ENCODE measurements at regions not wholly inside any gene's neighbourhood (a gene's known extent, or its start where the extent isn't known, plus 50 kb on each side); places are given as distances from the start of the nearest gene placed in this dataset.
"Not testable (repeated sequence)": the region's sequence is repeated elsewhere in the genome, so short reads cannot be mapped to it uniquely, and the experiment has no call there.

DNA sequence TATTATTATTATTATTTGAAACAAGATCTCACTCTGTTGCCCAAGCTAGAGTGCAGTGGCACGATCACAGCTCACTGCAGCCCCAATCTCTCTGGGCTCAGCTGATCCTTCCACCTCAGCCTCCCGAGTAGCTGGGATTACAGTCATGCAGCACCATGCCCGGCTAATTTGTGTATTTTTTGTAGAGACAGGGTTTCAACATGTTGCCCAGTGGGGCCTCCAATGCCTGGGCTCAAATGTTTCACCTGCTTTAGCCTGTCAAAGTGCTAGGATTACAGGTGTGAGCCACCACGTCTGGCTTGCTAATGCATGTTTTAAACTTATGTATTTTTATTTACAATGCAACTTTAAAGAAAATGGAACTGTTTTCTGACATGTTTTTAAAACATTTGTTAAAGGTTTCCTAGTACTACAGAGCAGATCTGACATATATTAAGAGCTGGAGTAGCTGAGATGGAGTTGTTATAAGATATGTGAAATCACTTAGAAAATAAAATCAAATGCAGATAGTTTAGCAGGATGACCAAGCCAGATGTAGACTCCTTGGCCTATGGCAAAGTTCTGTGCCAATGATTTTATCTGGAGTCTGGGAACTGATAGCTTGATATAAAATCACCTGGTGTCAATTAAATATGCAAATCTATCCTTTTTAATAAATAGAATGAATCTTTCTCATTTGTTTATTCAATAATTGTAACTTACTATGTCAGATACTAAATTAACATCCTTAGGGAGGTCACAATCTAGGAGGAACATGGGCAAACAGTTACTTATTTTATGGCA, 310.1 kb upstream of the NAALADL2 start:
- H3K27ac ChIP-seq (ENCODE audit: low read length): no peak overlapping the region
- no peak overlapping the region for H3K4me3 ChIP-seq (ENCODE audit: low read length)
- H3K27me3 ChIP-seq (ENCODE audit: control insufficient read depth, insufficient read depth, low read length): no peaks in the 10 kb centered on the region
- H3K9me3 ChIP-seq (ENCODE audit: control insufficient read depth, low read depth, low read length): no peaks in the 10 kb centered on the region
- H3K9ac ChIP-seq (ENCODE audit: low read length): no peak overlapping the region
- no peaks in the 10 kb centered on the region for H3K36me3 ChIP-seq (ENCODE audit: control insufficient read depth, low read depth, low read length)
- H3K4me1 ChIP-seq (ENCODE audit: control insufficient read depth, low read depth, low read length): no peaks in the 10 kb centered on the region

DNA sequence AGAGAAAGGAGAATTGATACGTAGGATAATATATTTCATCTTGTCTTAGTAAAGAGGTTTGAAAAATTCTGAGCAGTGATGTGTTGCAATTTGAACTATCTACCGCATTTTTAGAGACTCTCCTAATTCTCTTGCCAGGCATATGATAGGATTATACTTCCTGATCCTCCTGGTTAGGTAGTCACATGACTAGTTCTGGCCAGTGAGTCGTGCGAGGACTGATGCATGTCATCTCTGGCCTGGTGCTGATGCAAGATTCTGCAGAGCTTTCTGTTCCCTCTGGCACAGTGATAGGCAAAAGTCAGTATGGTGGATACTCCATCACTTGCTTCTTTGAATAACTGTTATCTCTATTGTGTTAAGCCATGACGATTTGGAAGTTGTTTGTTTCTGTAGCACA, 277.6 kb upstream of the NAALADL2 start:
- Histone ChIP-seq H3K4me1 (ENCODE audit: control insufficient read depth, low read depth, low read length) (no peaks in the 10 kb centered on the region), H3K27ac (ENCODE audit: low read length) (no peak overlapping the region), H3K4me3 (ENCODE audit: low read length) (no peak overlapping the region), H3K9ac (ENCODE audit: low read length) (no peak overlapping the region), H3K27me3 (ENCODE audit: control insufficient read depth, insufficient read depth, low read length) (no peaks in the 10 kb centered on the region), H3K36me3 (ENCODE audit: control insufficient read depth, low read depth, low read length) (no peaks in the 10 kb centered on the region), H3K9me3 (ENCODE audit: control insufficient read depth, low read depth, low read length) (no peaks in the 10 kb centered on the region)

DNA sequence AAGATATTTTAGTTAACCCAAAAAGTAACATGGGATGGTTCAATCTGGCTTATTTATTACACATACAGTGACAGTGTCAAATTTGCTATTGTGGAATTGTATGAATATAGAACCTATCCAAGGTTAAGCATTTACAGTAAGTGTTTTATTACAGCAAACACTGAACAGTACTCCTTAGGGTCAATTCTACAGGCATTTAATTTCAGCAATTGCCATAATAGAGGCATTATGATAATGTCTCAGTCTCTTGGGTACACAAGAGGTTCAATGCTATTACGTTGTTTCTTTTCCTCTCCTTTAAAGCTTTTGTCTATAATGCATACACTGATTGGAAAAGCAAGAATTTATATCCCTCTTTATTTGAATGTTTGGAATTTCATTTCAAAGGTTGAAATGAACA, 275.7 kb upstream of the NAALADL2 start:
- no peak overlapping the region for H3K27ac ChIP-seq (ENCODE audit: low read length)
- H3K4me1 ChIP-seq (ENCODE audit: control insufficient read depth, low read depth, low read length): no peaks in the 10 kb centered on the region
- no peak overlapping the region for H3K4me3 ChIP-seq (ENCODE audit: low read length)
- no peaks in the 10 kb centered on the region for H3K9me3 ChIP-seq (ENCODE audit: control insufficient read depth, low read depth, low read length)
- H3K9ac ChIP-seq (ENCODE audit: low read length): no peak overlapping the region
- H3K36me3 ChIP-seq (ENCODE audit: control insufficient read depth, low read depth, low read length): no peaks in the 10 kb centered on the region
- H3K27me3 ChIP-seq (ENCODE audit: control insufficient read depth, insufficient read depth, low read length): no peaks in the 10 kb centered on the region

DNA sequence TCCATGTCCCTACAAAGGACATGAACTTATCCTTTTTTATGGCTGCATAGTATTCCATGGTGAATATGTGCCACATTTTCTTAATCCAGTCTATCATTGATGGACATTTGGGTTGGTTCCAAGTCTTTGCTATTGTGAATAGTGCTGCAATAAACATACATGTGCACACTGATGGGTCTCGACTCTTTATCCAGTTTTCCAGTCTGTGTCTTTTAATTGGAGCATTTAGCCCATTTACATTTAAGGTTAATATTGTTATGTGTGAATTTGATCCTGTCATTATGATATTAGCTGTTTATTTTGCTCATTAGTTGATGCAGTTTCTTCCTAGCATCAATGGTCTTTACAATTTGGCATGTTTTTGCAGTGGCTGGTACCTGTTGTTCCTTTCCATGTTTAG, 272.0 kb upstream of the NAALADL2 start:
- not testable (repeated sequence) for H3K9ac ChIP-seq (ENCODE audit: low read length); H3K4me3 ChIP-seq (ENCODE audit: low read length); H3K9me3 ChIP-seq (ENCODE audit: control insufficient read depth, low read depth, low read length); H3K4me1 ChIP-seq (ENCODE audit: control insufficient read depth, low read depth, low read length); H3K27me3 ChIP-seq (ENCODE audit: control insufficient read depth, insufficient read depth, low read length); H3K36me3 ChIP-seq (ENCODE audit: control insufficient read depth, low read depth, low read length); H3K27ac ChIP-seq (ENCODE audit: low read length)

DNA sequence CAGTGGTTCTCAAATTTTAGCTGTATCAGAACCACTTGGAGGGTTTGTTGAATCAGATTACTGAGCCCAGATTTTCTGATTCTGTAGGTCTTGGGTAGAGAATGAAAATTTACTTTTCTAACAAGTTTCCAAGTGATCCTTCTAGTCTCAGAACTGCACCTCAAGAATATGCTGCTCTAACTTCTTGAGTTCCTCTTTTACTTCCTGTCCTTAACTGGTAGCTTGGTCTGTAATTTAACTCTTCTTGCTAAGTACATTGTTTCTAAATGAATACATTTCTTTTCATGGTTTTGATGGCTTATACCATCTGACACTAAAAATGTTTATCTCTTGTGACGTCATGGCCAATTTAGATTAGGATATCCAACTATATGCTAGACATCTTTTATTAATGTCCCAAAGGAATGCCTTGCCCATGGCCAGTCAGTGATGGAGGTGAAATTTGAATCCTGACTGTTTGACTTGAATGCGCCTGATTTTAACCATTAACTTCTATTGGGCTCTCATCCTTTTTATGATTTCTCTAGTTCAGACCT, 262.6 kb upstream of the NAALADL2 start:
- Histone ChIP-seq H3K27ac (ENCODE audit: low read length) (no peak overlapping the region), H3K9ac (ENCODE audit: low read length) (no peak overlapping the region), H3K27me3 (ENCODE audit: control insufficient read depth, insufficient read depth, low read length) (no peaks in the 10 kb centered on the region), H3K4me3 (ENCODE audit: low read length) (no peak overlapping the region), H3K9me3 (ENCODE audit: control insufficient read depth, low read depth, low read length) (no peaks in the 10 kb centered on the region), H3K4me1 (ENCODE audit: control insufficient read depth, low read depth, low read length) (no peaks in the 10 kb centered on the region), H3K36me3 (ENCODE audit: control insufficient read depth, low read depth, low read length) (no peaks in the 10 kb centered on the region)

DNA sequence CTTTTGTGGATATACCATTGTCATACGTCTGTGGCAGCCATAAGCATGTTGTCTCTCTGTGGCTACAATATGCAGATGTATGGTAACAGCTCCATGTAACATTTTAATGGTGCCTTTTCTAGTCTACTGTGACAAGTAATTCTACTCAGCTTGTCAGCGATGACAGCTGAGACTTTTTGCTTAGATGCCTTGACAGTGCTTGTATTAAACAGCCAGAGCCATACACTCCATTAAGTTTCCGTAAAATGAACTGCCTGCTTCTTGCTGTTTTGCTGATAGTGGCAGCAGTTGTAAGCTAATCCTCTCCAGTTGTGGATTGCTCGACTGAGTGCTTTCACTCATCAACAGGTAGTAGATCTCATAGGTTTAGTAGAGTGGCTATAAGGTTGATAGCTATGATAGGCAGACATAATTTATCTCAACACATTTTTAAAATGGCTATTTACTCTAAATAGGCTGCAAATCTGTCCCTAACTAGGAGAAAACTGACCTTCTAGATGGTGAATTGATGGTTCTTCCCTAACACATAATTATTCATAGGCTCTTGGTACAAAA, 260.2 kb upstream of the NAALADL2 start:
- no peak overlapping the region for H3K4me3 ChIP-seq (ENCODE audit: low read length)
- H3K36me3 ChIP-seq (ENCODE audit: control insufficient read depth, low read depth, low read length): no peaks in the 10 kb centered on the region
- no peak overlapping the region for H3K9ac ChIP-seq (ENCODE audit: low read length)
- no peaks in the 10 kb centered on the region for H3K9me3 ChIP-seq (ENCODE audit: control insufficient read depth, low read depth, low read length)
- no peaks in the 10 kb centered on the region for H3K4me1 ChIP-seq (ENCODE audit: control insufficient read depth, low read depth, low read length)
- no peak overlapping the region for H3K27ac ChIP-seq (ENCODE audit: low read length)
- no peaks in the 10 kb centered on the region for H3K27me3 ChIP-seq (ENCODE audit: control insufficient read depth, insufficient read depth, low read length)

DNA sequence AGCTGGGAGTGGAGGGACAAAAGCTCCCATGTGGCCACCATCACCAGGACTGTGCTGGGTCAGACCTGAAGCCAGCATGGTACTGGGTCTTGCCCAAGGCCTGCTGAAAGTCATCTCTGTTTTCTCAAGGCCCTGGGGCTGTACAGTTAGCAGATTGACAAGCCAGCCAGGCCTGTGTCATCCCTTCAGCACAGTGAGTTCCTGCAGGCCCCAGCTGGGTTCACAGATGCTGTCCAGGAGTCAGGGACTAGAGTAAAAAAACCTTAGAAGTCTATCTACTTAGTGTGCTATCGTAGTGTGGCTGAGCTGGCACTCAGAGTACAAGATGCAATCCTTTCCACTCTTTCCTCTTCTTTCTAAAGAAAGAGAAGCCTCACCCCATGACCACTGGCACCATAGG, 246.0 kb upstream of the NAALADL2 start:
- Histone ChIP-seq H3K9ac (ENCODE audit: low read length) (no peak overlapping the region), H3K27ac (ENCODE audit: low read length) (no peak overlapping the region), H3K4me3 (ENCODE audit: low read length) (no peak overlapping the region), H3K4me1 (ENCODE audit: control insufficient read depth, low read depth, low read length) (no peaks in the 10 kb centered on the region), H3K9me3 (ENCODE audit: control insufficient read depth, low read depth, low read length) (no peaks in the 10 kb centered on the region), H3K27me3 (ENCODE audit: control insufficient read depth, insufficient read depth, low read length) (no peaks in the 10 kb centered on the region), H3K36me3 (ENCODE audit: control insufficient read depth, low read depth, low read length) (no peaks in the 10 kb centered on the region)

DNA sequence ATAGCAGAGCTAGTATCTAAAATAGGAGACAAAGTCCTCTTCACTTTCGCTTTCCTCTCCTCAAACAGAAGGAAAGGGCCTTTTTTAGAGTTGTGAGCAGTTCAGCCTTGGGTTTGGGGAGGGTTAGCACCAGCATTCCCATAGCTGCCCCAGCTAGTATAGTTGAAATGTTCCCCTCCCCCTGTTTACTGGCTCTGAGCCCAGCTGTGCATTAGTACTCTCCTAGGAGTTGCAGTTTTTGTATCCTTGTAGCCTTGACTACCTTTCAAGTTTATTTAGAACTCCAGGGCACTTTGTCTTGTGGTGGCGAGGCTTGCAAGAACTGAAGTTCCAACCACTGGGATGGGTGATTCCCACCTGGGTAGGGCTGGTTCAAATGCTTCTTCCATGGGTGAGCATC, 245.1 kb upstream of the NAALADL2 start:
- Histone ChIP-seq H3K36me3 (ENCODE audit: control insufficient read depth, low read depth, low read length) (no peaks in the 10 kb centered on the region), H3K27ac (ENCODE audit: low read length) (no peak overlapping the region), H3K4me3 (ENCODE audit: low read length) (no peak overlapping the region), H3K9ac (ENCODE audit: low read length) (no peak overlapping the region), H3K4me1 (ENCODE audit: control insufficient read depth, low read depth, low read length) (no peaks in the 10 kb centered on the region), H3K27me3 (ENCODE audit: control insufficient read depth, insufficient read depth, low read length) (no peaks in the 10 kb centered on the region), H3K9me3 (ENCODE audit: control insufficient read depth, low read depth, low read length) (no peaks in the 10 kb centered on the region)

DNA sequence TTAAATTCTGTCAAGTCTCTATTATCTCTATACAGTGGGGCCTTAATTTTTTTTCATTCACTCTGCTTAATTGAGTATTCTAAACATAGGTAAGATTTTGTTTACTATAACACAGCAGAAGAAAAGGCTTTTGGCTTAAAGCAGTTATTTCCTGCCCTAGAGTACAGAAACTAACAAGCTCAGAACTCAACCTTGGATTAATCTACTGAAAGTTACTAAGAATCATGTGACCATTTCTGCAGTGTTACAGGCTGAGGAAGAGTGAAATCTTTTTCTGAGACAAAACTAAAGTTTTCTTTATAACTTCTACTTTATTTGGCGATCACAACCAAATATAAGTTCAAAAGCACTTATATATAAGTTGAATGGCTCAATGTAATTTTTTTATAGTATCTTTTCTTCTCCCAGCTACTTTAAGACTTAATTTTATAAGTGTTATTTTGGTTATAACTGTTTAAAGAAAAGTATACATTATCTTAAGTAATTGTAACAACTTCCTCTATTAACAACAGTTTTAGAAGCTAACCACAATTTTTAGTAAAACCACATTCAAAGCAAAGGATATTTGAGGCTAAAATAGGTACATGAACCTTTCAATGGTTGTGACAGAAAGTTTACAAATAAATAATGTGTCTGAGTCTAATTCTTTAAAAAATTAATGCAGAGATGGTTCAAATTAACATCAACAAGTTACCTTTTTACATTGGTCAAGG, 240.6 kb upstream of the NAALADL2 start:
- no peaks in the 10 kb centered on the region for H3K27me3 ChIP-seq (ENCODE audit: control insufficient read depth, insufficient read depth, low read length)
- H3K36me3 ChIP-seq (ENCODE audit: control insufficient read depth, low read depth, low read length): no peaks in the 10 kb centered on the region
- no peak overlapping the region for H3K9ac ChIP-seq (ENCODE audit: low read length)
- no peaks in the 10 kb centered on the region for H3K4me1 ChIP-seq (ENCODE audit: control insufficient read depth, low read depth, low read length)
- H3K4me3 ChIP-seq (ENCODE audit: low read length): no peak overlapping the region
- no peaks in the 10 kb centered on the region for H3K9me3 ChIP-seq (ENCODE audit: control insufficient read depth, low read depth, low read length)
- no peak overlapping the region for H3K27ac ChIP-seq (ENCODE audit: low read length)

DNA sequence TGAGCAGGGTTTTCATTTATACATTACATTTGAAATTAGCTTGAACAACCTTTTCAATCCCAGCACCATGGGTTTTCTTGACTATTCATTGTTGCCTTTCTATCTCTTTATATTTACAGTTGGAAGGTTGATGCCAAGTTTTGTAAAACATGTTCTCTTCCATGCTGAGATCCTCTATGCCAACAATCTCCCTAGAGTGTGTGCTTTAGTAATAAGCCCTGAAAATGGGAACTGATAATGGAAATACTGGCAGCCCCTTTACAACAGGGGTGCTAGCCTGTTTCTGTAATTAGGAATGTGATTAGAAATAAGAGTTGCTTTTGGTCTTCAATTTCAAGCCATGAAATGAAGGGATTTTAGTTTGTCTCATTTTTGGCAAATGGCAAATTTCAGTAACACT, 239.9 kb upstream of the NAALADL2 start:
- no peak overlapping the region for H3K27ac ChIP-seq (ENCODE audit: low read length)
- no peaks in the 10 kb centered on the region for H3K36me3 ChIP-seq (ENCODE audit: control insufficient read depth, low read depth, low read length)
- no peaks in the 10 kb centered on the region for H3K4me1 ChIP-seq (ENCODE audit: control insufficient read depth, low read depth, low read length)
- no peak overlapping the region for H3K9ac ChIP-seq (ENCODE audit: low read length)
- no peaks in the 10 kb centered on the region for H3K27me3 ChIP-seq (ENCODE audit: control insufficient read depth, insufficient read depth, low read length)
- no peaks in the 10 kb centered on the region for H3K9me3 ChIP-seq (ENCODE audit: control insufficient read depth, low read depth, low read length)
- H3K4me3 ChIP-seq (ENCODE audit: low read length): no peak overlapping the region

DNA sequence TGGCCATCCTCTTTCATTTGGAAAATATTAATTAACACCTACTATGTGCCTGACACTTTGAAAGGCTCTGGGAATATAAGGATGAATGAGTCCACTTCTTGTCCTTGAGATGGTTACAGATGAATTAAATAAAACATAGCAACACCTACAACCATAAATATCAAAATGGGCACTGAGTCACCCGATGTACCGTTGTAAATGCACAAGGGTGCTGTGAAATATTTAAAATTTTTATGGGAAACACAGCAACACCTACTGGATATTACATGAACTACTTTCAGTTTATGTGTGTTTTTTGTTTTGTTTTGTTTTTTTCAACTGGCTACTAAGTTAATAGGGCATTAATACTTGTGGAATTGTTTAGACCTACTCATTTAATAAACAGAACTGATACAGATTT, 239.0 kb upstream of the NAALADL2 start:
- no peaks in the 10 kb centered on the region for H3K27me3 ChIP-seq (ENCODE audit: control insufficient read depth, insufficient read depth, low read length)
- no peak overlapping the region for H3K27ac ChIP-seq (ENCODE audit: low read length)
- H3K4me3 ChIP-seq (ENCODE audit: low read length): no peak overlapping the region
- H3K9ac ChIP-seq (ENCODE audit: low read length): no peak overlapping the region
- no peaks in the 10 kb centered on the region for H3K9me3 ChIP-seq (ENCODE audit: control insufficient read depth, low read depth, low read length)
- no peaks in the 10 kb centered on the region for H3K36me3 ChIP-seq (ENCODE audit: control insufficient read depth, low read depth, low read length)
- no peaks in the 10 kb centered on the region for H3K4me1 ChIP-seq (ENCODE audit: control insufficient read depth, low read depth, low read length)
